ENCODE measurements at regions not wholly inside any gene's neighbourhood (a gene's known extent, or its start where the extent isn't known, plus 50 kb on each side); places are given as distances from the start of the nearest gene placed in this dataset.

DNA sequence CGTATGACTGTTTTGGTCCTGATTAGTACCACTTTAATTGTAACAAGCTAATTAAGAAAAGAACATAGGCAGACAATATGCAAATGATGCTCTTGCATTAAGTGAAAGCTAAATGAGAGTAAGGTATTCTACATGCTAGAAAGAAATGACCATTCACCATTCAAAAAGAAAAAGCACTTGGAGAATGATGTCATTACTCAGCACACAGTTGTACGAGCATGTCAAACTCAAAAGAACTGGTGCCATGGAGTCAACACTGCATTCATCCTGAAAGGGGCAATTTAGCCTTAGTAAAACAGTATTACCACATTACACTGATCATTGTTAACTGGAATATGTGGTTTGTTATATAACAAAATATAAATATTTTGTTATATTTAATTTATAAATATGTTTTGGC, 136.2 kb upstream of the CTTNBP2 start:
- in situ Hi-C loops (cut with MboI; ENCODE audit: low pct_unique_long_range_greater_than_20kb in 2 of 9, low sequenced_read_pairs in 9 of 9, unreplicated experiment in 9 of 9) = no loop called here
- WGBS, 10 experiments = 22 to 100% (median 63%) methylated on average over 1 to 2 of the region's 2 CpGs; no CpG with 5 or more reads in 2 of the 10 experiments
- ATAC-seq (replicated peaks in 6 of 8) = peak in 2 of 8 experiments; percentile 27 to 57
- Histone ChIP-seq H3K4me1 (replicated peaks in 1 of 2) (peaks cover 2 to 16% of the 10 kb centered on the region in 2 donors), H3K27ac (no peak overlapping the region), H3K4me3 (no peak overlapping the region)

GRCh38 chr7:118011652-118012051, 138.4 kb upstream of the CTTNBP2 start:
- Histone ChIP-seq H3K27ac (peak overlapping the region in 1 of 2 donors; percentile 71), H3K4me1 (replicated peaks in 1 of 2) (peaks cover 2 to 16% of the 10 kb centered on the region in 2 donors), H3K4me3 (no peak overlapping the region)
- WGBS, 10 experiments = 0 to 85% (median 53%) methylated on average over 1 to 3 of the region's 3 CpGs; no CpG with 5 or more reads in 1 of the 10 experiments
- ATAC-seq (replicated peaks in 6 of 8) = peak in 5 of 8 experiments; percentile 91 to 95 (median 92)
- in situ Hi-C loops (cut with MboI; ENCODE audit: low pct_unique_long_range_greater_than_20kb in 2 of 9, low sequenced_read_pairs in 9 of 9, unreplicated experiment in 9 of 9) = no loop called here

GRCh38 chr7:118013252-118014010, 140.2 kb upstream of the CTTNBP2 start:
- Histone ChIP-seq H3K4me3 (no peak overlapping the region), H3K27ac (no peak overlapping the region), H3K4me1 (replicated peaks in 1 of 2) (peaks cover 2 to 16% of the 10 kb centered on the region in 2 donors)
- in situ Hi-C loops (cut with MboI; ENCODE audit: low pct_unique_long_range_greater_than_20kb in 2 of 9, low sequenced_read_pairs in 9 of 9, unreplicated experiment in 9 of 9) = no loop called here
- 5 to 100% (median 78%) methylated on average over 1 to 2 of the region's 2 CpGs; no CpG with 5 or more reads in 2 of the 10 experiments for WGBS, 10 experiments
- ATAC-seq (replicated peaks in 6 of 8) = no peak

DNA sequence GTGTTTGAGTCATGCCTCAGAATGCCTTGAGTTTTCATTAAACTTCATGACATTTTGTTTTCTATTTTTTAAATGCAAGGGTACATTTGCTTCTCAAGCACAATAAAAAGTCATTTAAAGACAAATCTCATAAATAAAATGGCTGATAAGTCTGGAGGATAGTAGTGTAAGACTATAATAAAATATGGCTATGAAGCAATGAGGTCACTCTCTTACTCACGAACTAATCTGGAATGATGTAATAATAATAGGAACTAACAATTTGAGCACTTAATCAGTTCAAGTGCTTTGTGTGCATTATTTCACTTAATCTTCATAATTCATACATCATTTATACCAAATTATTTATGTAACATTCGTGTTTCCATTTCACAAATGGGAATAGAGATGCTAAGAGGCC, 149.3 kb upstream of the CTTNBP2 start:
- Histone ChIP-seq H3K4me1 (replicated peaks in 1 of 2) (no peaks in the 10 kb centered on the region), H3K27ac (no peak overlapping the region), H3K4me3 (no peak overlapping the region)
- 0 to 67% (median 27%) methylated on average over 1 to 2 of the region's 2 CpGs; no CpG with 5 or more reads in 2 of the 10 experiments for WGBS, 10 experiments
- in situ Hi-C loops (cut with MboI; ENCODE audit: low pct_unique_long_range_greater_than_20kb in 2 of 9, low sequenced_read_pairs in 9 of 9, unreplicated experiment in 9 of 9) = no loop called here
- peak in 3 of 8 experiments; percentile 26 to 86 (median 85) for ATAC-seq (replicated peaks in 6 of 8)

DNA sequence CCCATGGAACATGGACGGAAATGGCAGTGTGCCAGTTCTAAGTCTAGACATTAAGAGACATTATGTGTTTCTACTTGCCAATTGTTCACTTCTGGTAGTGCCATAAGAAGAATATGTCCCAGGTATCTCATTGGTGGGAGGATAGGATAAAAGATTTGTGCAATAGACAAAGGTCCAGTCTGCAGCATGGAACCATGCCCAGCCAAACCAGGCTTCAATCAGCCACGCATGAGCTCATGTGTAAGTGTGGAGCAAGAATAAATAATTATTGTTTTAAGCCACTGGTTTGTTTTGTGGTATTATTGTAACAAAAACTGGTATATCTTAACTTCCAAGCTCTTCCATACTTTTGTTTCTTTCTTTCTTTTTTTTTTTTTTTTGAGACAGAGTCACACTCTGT, 153.6 kb upstream of the CTTNBP2 start:
- Histone ChIP-seq H3K4me1 (replicated peaks in 1 of 2) (no peaks in the 10 kb centered on the region), H3K4me3 (no peak overlapping the region), H3K27ac (no peak overlapping the region)
- WGBS, 10 experiments = 4 to 100% (median 89%) methylated on average over 1 to 2 of the region's 2 CpGs; no CpG with 5 or more reads in 2 of the 10 experiments
- in situ Hi-C loops (cut with MboI; ENCODE audit: low pct_unique_long_range_greater_than_20kb in 2 of 9, low sequenced_read_pairs in 9 of 9, unreplicated experiment in 9 of 9) = no loop called here
- no peak for ATAC-seq (replicated peaks in 6 of 8)

DNA sequence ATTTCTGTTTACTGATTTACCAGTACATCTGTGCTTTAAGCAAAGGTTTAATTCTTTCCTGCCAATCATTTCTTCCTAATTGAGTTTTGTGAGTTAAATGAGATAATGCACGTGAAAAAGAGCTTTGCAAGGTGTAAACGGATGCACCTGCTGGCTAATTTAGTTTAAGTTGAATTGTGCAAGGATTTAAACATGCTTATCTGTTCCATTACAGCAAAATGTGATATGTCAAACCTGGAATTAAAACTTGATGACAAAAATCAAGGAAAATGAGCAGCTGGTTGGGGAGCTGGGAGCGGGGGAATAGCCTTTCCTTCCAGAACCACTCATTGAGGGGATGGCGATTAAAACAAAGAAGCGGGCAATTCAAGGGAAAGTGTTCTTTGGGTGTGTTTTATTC, 155.0 kb upstream of the CTTNBP2 start:
- Histone ChIP-seq H3K4me3 (no peak overlapping the region), H3K27ac (no peak overlapping the region), H3K4me1 (replicated peaks in 1 of 2) (no peaks in the 10 kb centered on the region)
- ATAC-seq (replicated peaks in 6 of 8) = no peak
- in situ Hi-C loops (cut with MboI; ENCODE audit: low pct_unique_long_range_greater_than_20kb in 2 of 9, low sequenced_read_pairs in 9 of 9, unreplicated experiment in 9 of 9) = no loop called here
- 0 to 100% (median 93%) methylated on average over 1 to 5 of the region's 5 CpGs; no CpG with 5 or more reads in 1 of the 10 experiments for WGBS, 10 experiments

- peak in 1 of 8 experiments; percentile 12 for ATAC-seq (replicated peaks in 6 of 8)
- in situ Hi-C loops (cut with MboI; ENCODE audit: low pct_unique_long_range_greater_than_20kb in 2 of 9, low sequenced_read_pairs in 9 of 9, unreplicated experiment in 9 of 9) = no loop called here
- Histone ChIP-seq H3K27ac (no peak overlapping the region), H3K4me1 (replicated peaks in 1 of 2) (no peaks in the 10 kb centered on the region), H3K4me3 (no peak overlapping the region)
- WGBS, 10 experiments = 0 to 92% (median 38%) methylated on average over 1 to 6 of the region's 6 CpGs; no CpG with 5 or more reads in 2 of the 10 experiments
Observed at GRCh38 chr7:118029826-118030422, 154.0 kb upstream of the LSM8 start.

- Histone ChIP-seq H3K27ac (no peak overlapping the region), H3K4me1 (replicated peaks in 1 of 2) (no peaks in the 10 kb centered on the region), H3K4me3 (no peak overlapping the region)
- no peak for ATAC-seq (replicated peaks in 6 of 8)
- WGBS, 10 experiments = 0 to 90% (median 60%) methylated on average over 1 of the region's 1 CpG; no CpG with 5 or more reads in 3 of the 10 experiments
- in situ Hi-C loops (cut with MboI; ENCODE audit: low pct_unique_long_range_greater_than_20kb in 2 of 9, low sequenced_read_pairs in 9 of 9, unreplicated experiment in 9 of 9) = no loop called here
Observed at GRCh38 chr7:118033273-118033672, 150.7 kb upstream of the LSM8 start.

DNA sequence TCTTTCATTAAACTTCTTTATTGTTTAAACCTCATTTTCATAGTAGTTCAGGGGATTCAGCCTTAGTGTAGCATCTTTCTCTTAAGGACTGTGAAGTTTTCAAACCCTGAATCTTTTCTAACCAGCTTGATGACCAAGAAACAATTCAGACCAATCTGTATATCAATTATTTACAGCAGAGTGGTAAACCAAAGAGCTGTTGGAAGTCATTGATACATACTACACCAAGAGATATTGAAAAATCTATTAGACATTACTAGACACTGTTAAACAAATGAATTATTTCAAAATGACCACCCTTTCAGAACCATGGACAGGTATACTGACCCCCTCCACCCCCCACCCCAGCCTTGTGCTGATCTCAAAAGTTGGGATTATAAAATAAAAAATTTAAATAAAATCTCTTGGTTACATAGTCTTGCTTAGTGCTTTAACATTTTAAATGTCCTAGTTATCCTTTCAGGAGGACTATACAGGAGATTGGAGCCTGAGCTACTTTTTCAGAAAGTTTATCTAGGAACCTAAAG, 143.9 kb upstream of the LSM8 start:
- in situ Hi-C loops (cut with MboI; ENCODE audit: low pct_unique_long_range_greater_than_20kb in 2 of 9, low sequenced_read_pairs in 9 of 9, unreplicated experiment in 9 of 9) = no loop called here
- ATAC-seq (replicated peaks in 6 of 8) = no peak
- Histone ChIP-seq H3K27ac (no peak overlapping the region), H3K4me1 (replicated peaks in 1 of 2) (no peaks in the 10 kb centered on the region), H3K4me3 (no peak overlapping the region)

DNA sequence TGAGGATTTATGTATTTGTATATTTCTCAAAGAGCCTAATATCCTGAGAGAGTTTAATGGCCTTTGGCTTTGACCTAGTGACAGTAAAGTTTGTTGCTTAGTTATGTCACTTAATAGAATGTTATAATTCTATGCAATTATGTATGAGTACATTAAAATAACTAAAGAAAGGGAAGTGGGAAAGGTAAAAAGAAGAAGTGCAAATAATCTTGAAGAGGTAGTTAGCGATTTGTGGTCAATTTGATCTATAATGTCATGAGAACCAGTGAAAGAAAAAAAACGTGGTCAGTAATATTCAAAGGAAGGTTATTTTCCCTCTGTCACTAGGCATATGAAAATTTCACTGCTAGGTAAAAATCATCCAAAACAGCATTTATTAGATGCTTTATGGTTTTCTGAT, 143.4 kb upstream of the LSM8 start:
- ATAC-seq (replicated peaks in 6 of 8) = no peak
- in situ Hi-C loops (cut with MboI; ENCODE audit: low pct_unique_long_range_greater_than_20kb in 2 of 9, low sequenced_read_pairs in 9 of 9, unreplicated experiment in 9 of 9) = no loop called here
- Histone ChIP-seq H3K4me3 (no peak overlapping the region), H3K4me1 (replicated peaks in 1 of 2) (no peaks in the 10 kb centered on the region), H3K27ac (no peak overlapping the region)
- 0 to 75% (median 49%) methylated on average over 1 to 2 of the region's 2 CpGs for WGBS, 10 experiments

DNA sequence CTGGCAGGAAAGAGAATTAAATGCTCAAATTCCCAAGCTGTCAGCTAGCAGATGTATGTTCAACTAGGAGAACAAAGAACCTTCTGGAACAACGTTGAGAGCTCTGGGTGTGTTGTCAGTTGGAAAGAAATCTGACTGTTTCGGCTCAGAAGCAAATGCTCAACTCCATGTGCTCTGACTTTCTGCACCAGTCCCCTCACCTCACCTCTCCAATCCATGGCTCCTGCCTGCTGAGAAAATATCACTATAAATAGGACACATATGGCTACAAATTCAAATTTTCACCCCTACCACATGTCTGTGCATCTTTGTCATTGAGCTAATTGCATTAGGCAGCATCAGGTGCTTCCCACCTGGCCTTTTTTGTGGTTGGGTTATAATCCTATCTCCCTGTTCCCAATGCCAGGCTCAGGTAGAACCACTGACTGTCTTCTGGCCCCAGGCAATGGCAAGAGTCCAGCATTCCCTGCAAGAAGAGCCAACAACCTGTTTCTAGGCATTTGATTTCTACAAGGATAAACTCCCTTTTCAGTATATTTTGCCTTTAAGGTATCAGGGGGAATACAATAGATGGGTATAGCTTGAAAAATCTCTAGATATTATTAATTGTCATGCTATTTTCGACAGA, 142.6 kb upstream of the LSM8 start:
- H3K4me1 ChIP-seq (replicated peaks in 1 of 2) = no peaks in the 10 kb centered on the region
- H3K4me3 ChIP-seq = no peak overlapping the region
- 0 to 90% (median 27%) methylated on average over 1 to 3 of the region's 3 CpGs for WGBS, 10 experiments
- in situ Hi-C loops (cut with MboI; ENCODE audit: low pct_unique_long_range_greater_than_20kb in 2 of 9, low sequenced_read_pairs in 9 of 9, unreplicated experiment in 9 of 9) = no loop called here
- no peak for ATAC-seq (replicated peaks in 6 of 8)
- H3K27ac ChIP-seq = no peak overlapping the region

- ATAC-seq (replicated peaks in 6 of 8) = no peak
- H3K4me1 ChIP-seq (replicated peaks in 1 of 2) = no peaks in the 10 kb centered on the region
- no peak overlapping the region for H3K4me3 ChIP-seq
- in situ Hi-C loops (cut with MboI; ENCODE audit: low pct_unique_long_range_greater_than_20kb in 2 of 9, low sequenced_read_pairs in 9 of 9, unreplicated experiment in 9 of 9) = no loop called here
- WGBS, 10 experiments = 0 to 91% (median 56%) methylated on average over 1 to 2 of the region's 2 CpGs; no CpG with 5 or more reads in 2 of the 10 experiments
- H3K27ac ChIP-seq = no peak overlapping the region
Observed at GRCh38 chr7:118045629-118046028, 138.3 kb upstream of the LSM8 start.

GRCh38 chr7:118046086-118046485, 137.9 kb upstream of the LSM8 start:
- Histone ChIP-seq H3K4me3 (no peak overlapping the region), H3K27ac (no peak overlapping the region), H3K4me1 (replicated peaks in 1 of 2) (no peaks in the 10 kb centered on the region)
- ATAC-seq (replicated peaks in 6 of 8) = no peak
- 22 to 100% (median 44%) methylated on average over 1 to 2 of the region's 2 CpGs; no CpG with 5 or more reads in 1 of the 10 experiments for WGBS, 10 experiments
- in situ Hi-C loops (cut with MboI; ENCODE audit: low pct_unique_long_range_greater_than_20kb in 2 of 9, low sequenced_read_pairs in 9 of 9, unreplicated experiment in 9 of 9) = no loop called here

Data from motor neuron (in vitro differentiated cells).